ENCODE measurements at regions not wholly inside any gene's neighbourhood (a gene's known extent, or its start where the extent isn't known, plus 50 kb on each side); places are given as distances from the start of the nearest gene placed in this dataset.

GRCh38 chr10:113491967-113492565 is 60.8 kb upstream of the HABP2 start:
- intact Hi-C loops (cut with DNase I; ENCODE audit: low total_unique reads) = no loop called here
- no peak overlapping the region for H3K4me3 ChIP-seq (ENCODE audit: low read depth, poor library complexity, severe bottlenecking)
- WGBS, 2 donors = 14 to 17% methylated on average over 3 of the region's 3 CpGs
- DNase-seq (ENCODE audit: low spot score in 2 of 2) = no peak
- TF ChIP-seq CTCF (IDR thresholded peaks at IDR 0.05) (no peak), POLR2A (IDR thresholded peaks at IDR 0.05) (no peak)

- no peak overlapping the region for H3K4me3 ChIP-seq (ENCODE audit: low read depth, poor library complexity, severe bottlenecking)
- intact Hi-C loops (cut with DNase I; ENCODE audit: low total_unique reads) = no loop called here
- TF ChIP-seq CTCF (IDR thresholded peaks at IDR 0.05) = no peak
- no peak for TF ChIP-seq POLR2A (IDR thresholded peaks at IDR 0.05)
- 68 to 80% methylated on average over 4 of the region's 4 CpGs for WGBS, 2 donors
- no peak for DNase-seq (ENCODE audit: low spot score in 2 of 2)
Measured at GRCh38 chr10:113493195-113493594, 59.7 kb upstream of the HABP2 start.

- DNase-seq (ENCODE audit: low spot score in 2 of 2) = no peak
- TF ChIP-seq POLR2A (IDR thresholded peaks at IDR 0.05) (no peak), CTCF (IDR thresholded peaks at IDR 0.05) (no peak)
- H3K4me3 ChIP-seq (ENCODE audit: low read depth, poor library complexity, severe bottlenecking) = no peak overlapping the region
- WGBS, 2 donors = 18 to 30% methylated on average over 5 of the region's 5 CpGs
- intact Hi-C loops (cut with DNase I; ENCODE audit: low total_unique reads) = no loop called here
Measured at GRCh38 chr10:113493882-113494301, 59.0 kb upstream of the HABP2 start.

- 61 to 69% methylated on average over 7 of the region's 7 CpGs for WGBS, 2 donors
- TF ChIP-seq CTCF (IDR thresholded peaks at IDR 0.05) (no peak), POLR2A (IDR thresholded peaks at IDR 0.05) (no peak)
- intact Hi-C loops (cut with DNase I; ENCODE audit: low total_unique reads) = no loop called here
- H3K4me3 ChIP-seq (ENCODE audit: low read depth, poor library complexity, severe bottlenecking) = no peak overlapping the region
- DNase-seq (ENCODE audit: low spot score in 2 of 2) = no peak
Measured at GRCh38 chr10:113494761-113495160, 58.1 kb upstream of the HABP2 start.

GRCh38 chr10:113495553-113495952 is 57.3 kb upstream of the HABP2 start:
- WGBS, 2 donors = 58 to 62% methylated on average over 8 of the region's 8 CpGs
- TF ChIP-seq CTCF (IDR thresholded peaks at IDR 0.05) (no peak), POLR2A (IDR thresholded peaks at IDR 0.05) (no peak)
- no peak overlapping the region for H3K4me3 ChIP-seq (ENCODE audit: low read depth, poor library complexity, severe bottlenecking)
- intact Hi-C loops (cut with DNase I; ENCODE audit: low total_unique reads) = no loop called here
- DNase-seq (ENCODE audit: low spot score in 2 of 2) = no peak

Measured in lower leg skin (tissue), 4 donors.